ENCODE measurements at regions not wholly inside any gene's neighbourhood (a gene's known extent, or its start where the extent isn't known, plus 50 kb on each side); places are given as distances from the start of the nearest gene placed in this dataset.

GRCh38 chr7:18363751-18364380 lies 131.7 kb upstream of the HDAC9 start:
- no peak for DNase-seq (ENCODE audit: low read depth in 3 of 3)

GRCh38 chr7:18364396-18364795 lies 131.2 kb upstream of the HDAC9 start:
- no peak for DNase-seq (ENCODE audit: low read depth in 3 of 3)

- DNase-seq (ENCODE audit: low read depth in 3 of 3): no peak
These were observed 129.2 kb upstream of the HDAC9 start for GRCh38 chr7:18366394-18366793.

GRCh38 chr7:18369011-18369410 lies 126.5 kb upstream of the HDAC9 start:
- no peak for DNase-seq (ENCODE audit: low read depth in 3 of 3)

- no peak for DNase-seq (ENCODE audit: low read depth in 3 of 3)
These were observed 124.9 kb upstream of the HDAC9 start for GRCh38 chr7:18370633-18371032.

- DNase-seq (ENCODE audit: low read depth in 3 of 3): no peak
These were observed 116.5 kb upstream of the HDAC9 start for GRCh38 chr7:18378989-18379605.

- DNase-seq (ENCODE audit: low read depth in 3 of 3): no peak
These were observed 110.9 kb upstream of the HDAC9 start for GRCh38 chr7:18384491-18385143.

- no peak for DNase-seq (ENCODE audit: low read depth in 3 of 3)
These were observed 108.9 kb upstream of the HDAC9 start for GRCh38 chr7:18386607-18387006.

GRCh38 chr7:18387191-18387735 lies 108.3 kb upstream of the HDAC9 start:
- DNase-seq (ENCODE audit: low read depth in 3 of 3): no peak

- no peak for DNase-seq (ENCODE audit: low read depth in 3 of 3)
These were observed 105.0 kb upstream of the HDAC9 start for GRCh38 chr7:18390535-18390907.

GRCh38 chr7:18393465-18394118 lies 102.0 kb upstream of the HDAC9 start:
- no peak for DNase-seq (ENCODE audit: low read depth in 3 of 3)

GRCh38 chr7:18395868-18396267 lies 99.7 kb upstream of the HDAC9 start:
- DNase-seq (ENCODE audit: low read depth in 3 of 3): no peak

GRCh38 chr7:18396953-18397352 lies 98.6 kb upstream of the HDAC9 start:
- no peak for DNase-seq (ENCODE audit: low read depth in 3 of 3)

GRCh38 chr7:18399436-18400235 lies 95.9 kb upstream of the HDAC9 start:
- no peak for DNase-seq (ENCODE audit: low read depth in 3 of 3)

- DNase-seq (ENCODE audit: low read depth in 3 of 3): no peak
These were observed 95.3 kb upstream of the HDAC9 start for GRCh38 chr7:18400275-18400674.

GRCh38 chr7:18400726-18401125 lies 94.8 kb upstream of the HDAC9 start:
- no peak for DNase-seq (ENCODE audit: low read depth in 3 of 3)

- DNase-seq (ENCODE audit: low read depth in 3 of 3): no peak
These were observed 93.8 kb upstream of the HDAC9 start for GRCh38 chr7:18401757-18402156.

- DNase-seq (ENCODE audit: low read depth in 3 of 3): no peak
These were observed 92.9 kb upstream of the HDAC9 start for GRCh38 chr7:18402488-18403183.

GRCh38 chr7:18405726-18406125 lies 89.8 kb upstream of the HDAC9 start:
- no peak for DNase-seq (ENCODE audit: low read depth in 3 of 3)

- no peak for DNase-seq (ENCODE audit: low read depth in 3 of 3)
These were observed 88.2 kb upstream of the HDAC9 start for GRCh38 chr7:18407385-18407784.

GRCh38 chr7:18408461-18408860 lies 87.1 kb upstream of the HDAC9 start:
- no peak for DNase-seq (ENCODE audit: low read depth in 3 of 3)
